ENCODE measurements at regions not wholly inside any gene's neighbourhood (a gene's known extent, or its start where the extent isn't known, plus 50 kb on each side); places are given as distances from the start of the nearest gene placed in this dataset.

- no peak for TF ChIP-seq CTCF (IDR thresholded peaks at IDR 0.05; ENCODE audit: unreplicated experiment)
- POLR2A ChIA-PET, result no interaction called here
- H3K27ac Mint-ChIP-seq (ENCODE audit: low read depth, unreplicated experiment), result no peak overlapping the region
- H3K9me3 Mint-ChIP-seq (ENCODE audit: unreplicated experiment), result peaks cover 12% of the 10 kb centered on the region
- CTCF ChIA-PET, result interaction anchor here (0.6 kb wide), 1 partner anchor 923 kb away, joined by 3 read pairs; no protein-coding TSS in a partner anchor
- no peaks in the 10 kb centered on the region for H3K4me1 Mint-ChIP-seq (ENCODE audit: insufficient read depth, unreplicated experiment)
- H3K36me3 Mint-ChIP-seq (ENCODE audit: insufficient read depth, unreplicated experiment), result no peaks in the 10 kb centered on the region
- no peak for DNase-seq (ENCODE audit: unreplicated experiment)
- no peak overlapping the region for H3K4me3 Mint-ChIP-seq (ENCODE audit: unreplicated experiment)
- no peaks in the 10 kb centered on the region for H3K27me3 Mint-ChIP-seq (ENCODE audit: insufficient read depth, unreplicated experiment)
- intact Hi-C loops (cut with micrococcal nuclease), result no loop called here
- BruUV-seq (replicated peaks), result no TSS peak
Observed at GRCh38 chr13:58051807-58052375, 420.3 kb downstream of the PCDH17 start.

DNA sequence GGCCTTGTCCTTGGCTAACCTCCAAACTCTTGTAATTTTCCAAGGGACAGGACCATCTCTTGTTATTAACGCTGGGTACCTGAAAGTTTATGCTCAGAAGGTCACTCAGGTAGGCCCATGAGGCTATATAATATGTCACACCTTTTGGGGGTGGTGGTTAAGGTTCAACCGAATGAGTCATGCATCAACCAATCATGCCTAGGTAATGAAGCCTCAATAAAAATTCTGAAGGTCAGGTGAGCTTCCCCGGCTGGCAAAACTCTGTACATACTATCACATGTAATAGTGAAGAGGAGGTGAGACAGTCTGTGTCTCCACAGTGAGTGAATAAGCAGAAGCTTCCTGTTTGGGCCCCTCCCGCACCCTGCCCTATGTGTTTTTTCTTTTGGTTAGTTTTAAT lies 424.9 kb downstream of the PCDH17 start:
- DNase-seq (ENCODE audit: unreplicated experiment), result no peak
- Mint-ChIP-seq H3K4me3 (ENCODE audit: unreplicated experiment) (no peak overlapping the region), H3K36me3 (ENCODE audit: insufficient read depth, unreplicated experiment) (no peaks in the 10 kb centered on the region), H3K27me3 (ENCODE audit: insufficient read depth, unreplicated experiment) (no peaks in the 10 kb centered on the region), H3K27ac (ENCODE audit: low read depth, unreplicated experiment) (no peak overlapping the region), H3K9me3 (ENCODE audit: unreplicated experiment) (peaks cover 3% of the 10 kb centered on the region), H3K4me1 (ENCODE audit: insufficient read depth, unreplicated experiment) (no peaks in the 10 kb centered on the region)
- ChIA-PET CTCF (interaction anchor here (1.6 kb wide), 1 partner anchor 15 kb away, joined by 4 read pairs; no protein-coding TSS in a partner anchor), POLR2A (no interaction called here)
- intact Hi-C loops (cut with micrococcal nuclease), result no loop called here
- no TSS peak for BruUV-seq (replicated peaks)
- no peak for TF ChIP-seq CTCF (IDR thresholded peaks at IDR 0.05; ENCODE audit: unreplicated experiment)

DNA sequence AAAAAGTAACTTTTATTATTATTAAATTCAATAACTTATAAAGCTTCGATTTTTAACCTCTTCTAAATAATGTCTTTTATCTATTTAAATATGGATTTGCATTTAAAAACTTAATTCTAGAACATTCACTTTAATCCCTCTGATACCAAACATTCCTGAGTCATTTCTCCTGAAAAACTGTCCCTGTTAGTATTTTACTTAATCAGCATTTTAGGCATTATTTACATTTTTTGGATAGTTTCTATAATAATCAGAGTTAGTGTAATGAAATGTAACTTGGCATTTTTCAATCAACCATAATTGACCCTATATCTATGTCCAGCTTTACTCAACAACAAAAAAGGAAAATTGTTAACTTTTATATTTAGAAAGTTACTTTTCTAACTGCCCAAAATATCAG lies 428.1 kb downstream of the PCDH17 start:
- CTCF ChIA-PET, result no interaction called here
- H3K4me1 Mint-ChIP-seq (ENCODE audit: insufficient read depth, unreplicated experiment), result no peaks in the 10 kb centered on the region
- intact Hi-C loops (cut with micrococcal nuclease), result no loop called here
- no peak for TF ChIP-seq CTCF (IDR thresholded peaks at IDR 0.05; ENCODE audit: unreplicated experiment)
- no peaks in the 10 kb centered on the region for H3K9me3 Mint-ChIP-seq (ENCODE audit: unreplicated experiment)
- H3K27ac Mint-ChIP-seq (ENCODE audit: low read depth, unreplicated experiment), result no peak overlapping the region
- H3K4me3 Mint-ChIP-seq (ENCODE audit: unreplicated experiment), result no peak overlapping the region
- POLR2A ChIA-PET, result no interaction called here
- BruUV-seq (replicated peaks), result no TSS peak
- H3K27me3 Mint-ChIP-seq (ENCODE audit: insufficient read depth, unreplicated experiment), result no peaks in the 10 kb centered on the region
- H3K36me3 Mint-ChIP-seq (ENCODE audit: insufficient read depth, unreplicated experiment), result no peaks in the 10 kb centered on the region
- no peak for DNase-seq (ENCODE audit: unreplicated experiment)

DNA sequence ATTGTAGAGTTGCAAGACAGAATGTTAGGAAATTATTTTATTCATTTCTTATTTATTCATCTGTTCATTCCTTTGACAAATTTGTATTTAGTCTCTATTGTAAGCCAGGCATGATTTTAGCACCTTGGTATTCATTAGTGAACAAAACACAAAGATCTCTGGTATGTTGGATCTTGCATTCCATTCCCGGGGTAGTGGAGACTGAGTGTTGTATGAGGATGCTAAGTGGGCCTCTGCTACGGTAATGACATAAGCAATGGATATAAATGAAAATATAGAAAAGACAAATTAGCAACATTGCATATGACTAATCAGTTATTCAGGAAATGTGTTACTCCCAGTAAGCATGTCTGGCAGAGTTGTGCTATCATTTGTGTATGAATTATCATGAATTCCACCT lies 449.3 kb downstream of the PCDH17 start:
- no TSS peak for BruUV-seq (replicated peaks)
- TF ChIP-seq CTCF (IDR thresholded peaks at IDR 0.05; ENCODE audit: unreplicated experiment), result no peak
- Mint-ChIP-seq H3K4me1 (ENCODE audit: insufficient read depth, unreplicated experiment) (no peaks in the 10 kb centered on the region), H3K27ac (ENCODE audit: low read depth, unreplicated experiment) (no peak overlapping the region), H3K4me3 (ENCODE audit: unreplicated experiment) (no peak overlapping the region), H3K36me3 (ENCODE audit: insufficient read depth, unreplicated experiment) (no peaks in the 10 kb centered on the region), H3K9me3 (ENCODE audit: unreplicated experiment) (no peaks in the 10 kb centered on the region), H3K27me3 (ENCODE audit: insufficient read depth, unreplicated experiment) (peaks cover 34% of the 10 kb centered on the region)
- intact Hi-C loops (cut with micrococcal nuclease), result no loop called here
- no peak for DNase-seq (ENCODE audit: unreplicated experiment)
- ChIA-PET POLR2A (no interaction called here), CTCF (no interaction called here)
